Activated CD8-positive, alpha-beta memory T cell treated with anti-CD3 and anti-CD28 coated beads for 1 hour (primary cell): ENCODE measurements at regions not wholly inside any gene's neighbourhood (a gene's known extent, or its start where the extent isn't known, plus 50 kb on each side); places are given as distances from the start of the nearest gene placed in this dataset.

ENCODE experiments used
- DNase-seq, 2 donors: peaks; one replicate each; pipeline ENCODE4 v3.0.0-alpha.2; 2020; ENCODE audit warnings: low read depth in 1 of 2; ENCODE audit errors: extremely low read depth in 1 of 2

DNA sequence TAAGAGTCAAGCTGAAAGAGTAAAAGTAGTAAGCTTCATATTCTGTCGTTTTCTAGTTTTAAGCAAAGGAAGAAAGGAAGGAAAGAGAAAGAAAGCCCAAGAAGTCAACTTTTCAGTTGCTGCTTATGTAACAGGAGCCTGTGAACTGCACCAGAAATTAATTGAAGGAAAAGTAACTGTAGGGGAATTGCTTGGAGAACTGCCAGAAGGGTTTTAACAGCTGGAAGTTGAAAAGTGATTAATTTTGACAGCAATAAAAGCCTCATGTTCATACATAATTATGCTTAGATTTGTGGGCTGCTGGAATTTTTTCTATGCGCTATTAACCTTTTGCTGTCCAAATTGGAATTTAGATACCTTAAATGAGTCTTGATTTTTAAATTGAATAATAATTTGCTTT lies 255.7 kb downstream of the ENC1 start:
- DNase-seq, result no peak

- no peak for DNase-seq
These were observed 257.4 kb downstream of the ENC1 start for GRCh38 chr5:74382987-74383593.

DNA sequence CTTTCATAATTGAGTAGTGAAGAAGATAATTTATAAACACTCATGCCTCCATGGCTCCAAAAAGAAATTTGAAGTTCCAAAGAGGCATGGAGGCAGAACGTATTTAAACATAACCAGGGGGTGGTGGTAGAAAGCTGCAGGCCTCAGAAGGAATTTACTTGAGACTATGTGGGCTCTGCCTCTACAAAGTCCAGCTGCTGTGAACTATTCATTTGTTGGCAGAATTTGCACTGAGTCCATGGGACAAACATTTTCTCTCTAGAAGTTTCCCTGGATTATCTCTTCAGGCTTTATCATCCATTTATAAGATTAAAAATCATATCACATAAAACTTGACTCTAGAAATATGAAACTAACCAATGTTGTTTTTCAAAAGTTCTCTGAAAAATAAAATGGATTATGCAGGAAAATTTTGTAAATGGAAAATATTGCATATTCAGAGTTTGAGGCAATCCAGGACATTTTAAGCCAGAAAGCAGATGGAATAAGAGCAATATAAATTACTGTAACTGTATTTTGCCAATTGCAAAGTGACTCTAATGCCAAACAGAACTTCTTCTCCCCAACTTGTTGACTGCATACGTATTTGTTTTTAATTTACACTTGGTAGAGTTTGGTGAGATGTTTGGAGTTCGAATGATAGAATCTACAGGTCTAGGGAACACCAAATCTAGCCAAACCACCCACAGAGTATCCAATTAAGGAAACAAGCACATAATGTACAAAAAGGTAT lies 258.2 kb downstream of the ENC1 start:
- no peak for DNase-seq

- no peak for DNase-seq
These were observed 260.3 kb downstream of the ENC1 start for GRCh38 chr5:74380193-74380592.

DNA sequence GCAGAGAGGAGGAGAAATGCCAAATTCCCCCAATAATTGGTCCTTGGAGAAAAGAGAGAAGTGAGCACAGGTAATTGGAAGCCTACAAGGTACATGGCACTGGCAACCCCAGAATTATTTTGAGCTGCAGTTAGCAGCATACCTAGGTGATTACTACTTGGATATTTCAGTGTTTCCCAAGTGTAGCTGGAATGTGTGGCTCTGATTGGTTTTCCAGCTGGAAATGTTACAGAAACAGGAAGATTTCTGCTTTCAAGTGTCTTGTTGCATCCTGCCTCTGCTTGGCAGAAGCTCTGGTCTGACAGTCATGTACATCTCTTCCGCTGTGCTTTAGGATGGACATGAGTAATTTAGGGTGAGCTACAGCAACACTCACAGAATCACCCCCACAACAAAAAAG lies 262.1 kb downstream of the ENC1 start:
- no peak for DNase-seq

GRCh38 chr5:74376187-74376586 lies 264.3 kb downstream of the ENC1 start:
- no peak for DNase-seq

GRCh38 chr5:74375271-74375670 lies 265.3 kb downstream of the ENC1 start:
- no peak for DNase-seq

GRCh38 chr5:74374656-74375055 lies 265.9 kb downstream of the ENC1 start:
- no peak for DNase-seq

- no peak for DNase-seq
These were observed 267.5 kb downstream of the ENC1 start for GRCh38 chr5:74373076-74373475.

GRCh38 chr5:74372502-74373064 lies 267.9 kb downstream of the ENC1 start:
- no peak for DNase-seq

- no peak for DNase-seq
These were observed 268.5 kb downstream of the ENC1 start for GRCh38 chr5:74372051-74372450.

- no peak for DNase-seq
These were observed 268.9 kb downstream of the ENC1 start for GRCh38 chr5:74371621-74372020.

DNA sequence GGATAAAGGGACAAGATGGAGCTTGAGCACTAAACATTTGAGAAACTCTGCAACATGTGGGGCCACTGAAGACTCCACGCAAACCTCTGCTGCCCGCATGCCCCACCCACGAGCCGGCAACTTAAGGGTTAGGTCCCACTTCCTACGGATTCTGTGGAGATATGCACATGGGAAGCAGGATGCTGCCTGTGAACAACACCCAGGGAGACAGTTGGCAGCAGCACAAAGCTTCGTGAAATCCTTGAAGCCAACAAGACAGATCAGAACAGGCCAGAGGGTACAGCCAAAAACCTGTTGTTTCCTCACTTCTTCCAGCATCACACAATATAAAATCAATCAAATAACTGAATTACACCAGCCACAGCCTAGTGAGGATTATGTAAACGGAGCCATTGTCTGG lies 270.4 kb downstream of the ENC1 start:
- DNase-seq, result no peak

GRCh38 chr5:74369173-74369572 lies 271.4 kb downstream of the ENC1 start:
- DNase-seq, result no peak

GRCh38 chr5:74367934-74368333 lies 272.6 kb downstream of the ENC1 start:
- DNase-seq, result no peak

GRCh38 chr5:74367241-74367733 lies 273.2 kb downstream of the ENC1 start:
- DNase-seq, result no peak

- DNase-seq, result no peak
These were observed 274.8 kb downstream of the ENC1 start for GRCh38 chr5:74365723-74366122.

DNA sequence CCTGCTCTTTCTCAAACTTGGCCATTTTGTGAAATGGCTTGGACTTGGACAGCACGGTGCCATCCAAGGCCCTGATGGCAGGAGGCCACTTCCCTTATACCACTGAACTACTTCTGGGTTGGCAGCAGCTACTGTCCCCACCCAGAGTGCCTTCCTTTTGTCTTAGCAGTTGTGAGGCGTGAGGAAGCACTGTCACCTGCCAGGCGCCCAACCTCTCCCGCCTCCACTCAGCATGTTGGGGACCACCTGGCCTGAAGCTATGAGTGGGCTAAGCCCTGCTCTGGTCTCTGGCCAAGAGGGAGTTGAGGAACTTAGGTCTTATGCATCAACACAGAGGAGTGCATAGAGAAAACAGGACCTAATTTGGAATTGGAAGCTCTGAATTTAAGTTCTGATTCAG lies 276.0 kb downstream of the ENC1 start:
- DNase-seq, result no peak

DNA sequence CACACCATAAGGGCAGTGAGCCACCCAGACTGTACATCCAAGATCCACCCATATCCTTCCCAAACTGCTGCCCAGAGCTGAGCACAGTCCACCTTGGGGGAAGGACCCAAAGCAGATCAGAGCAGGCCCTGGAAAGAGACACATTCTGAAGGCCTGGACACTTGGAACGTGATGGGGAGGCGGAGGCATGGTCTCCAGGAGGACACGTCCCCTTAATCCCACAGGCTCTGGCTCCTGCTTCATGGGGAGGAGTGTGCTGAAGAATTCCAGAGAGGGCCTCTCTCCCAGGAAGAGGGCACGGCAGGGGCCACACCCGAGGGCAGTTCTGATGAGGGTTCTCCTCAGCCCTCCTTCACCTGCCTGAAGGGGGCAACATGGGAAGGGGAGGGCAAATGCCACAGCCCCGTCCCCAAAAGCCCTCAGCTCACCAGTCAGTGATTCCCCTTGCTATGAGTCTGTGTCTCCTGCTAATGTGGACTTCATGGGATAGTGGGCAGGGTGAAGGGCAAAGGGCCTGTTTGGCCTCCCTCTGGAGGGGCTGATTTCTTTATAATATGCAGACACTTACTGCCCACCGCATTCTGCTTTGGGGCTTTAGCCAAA lies 276.8 kb downstream of the ENC1 start:
- no peak for DNase-seq

DNA sequence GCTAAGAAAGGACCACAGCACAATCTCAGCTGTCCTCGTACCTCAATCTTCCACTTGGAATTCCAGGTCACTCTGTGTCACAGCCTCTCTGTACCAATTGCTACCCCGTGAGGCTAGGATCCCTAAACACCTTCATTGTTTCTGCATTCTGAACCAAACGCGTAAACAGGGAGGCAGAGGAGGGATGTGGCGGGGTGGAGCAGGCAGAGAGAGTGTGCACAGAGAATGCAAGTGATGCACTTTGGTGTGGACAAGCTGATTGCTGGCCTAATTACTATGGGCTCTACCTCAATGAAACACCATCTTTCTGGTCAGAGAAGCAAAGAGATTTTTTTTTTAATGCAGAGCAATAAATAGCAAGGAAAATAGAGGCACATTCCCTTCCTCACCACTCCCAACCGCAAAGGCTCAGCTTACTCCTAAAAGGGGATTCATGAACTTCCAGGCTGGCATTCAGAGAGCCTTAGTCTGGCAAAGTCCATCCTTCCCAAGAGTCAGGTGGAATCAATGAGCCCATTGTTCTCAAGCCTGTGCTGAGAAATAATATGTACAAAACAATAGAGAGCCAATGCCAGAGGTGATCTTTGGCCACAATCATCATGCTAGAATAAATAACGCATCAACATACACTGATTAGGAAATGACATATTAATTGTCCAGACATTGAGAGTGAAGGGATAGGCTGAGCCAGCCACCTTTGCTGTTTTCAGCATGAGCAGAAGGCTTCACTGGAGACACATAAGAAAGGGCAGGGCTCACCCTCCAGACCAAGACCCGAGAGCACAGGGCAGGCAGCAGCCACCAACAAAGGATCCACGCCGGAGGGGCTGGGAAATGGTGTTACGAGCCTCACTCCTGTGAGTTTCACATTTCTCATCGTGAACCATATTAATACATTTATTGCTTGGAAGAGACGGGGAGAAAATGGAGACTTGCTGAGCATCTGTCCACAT lies 278.8 kb downstream of the ENC1 start:
- no peak for DNase-seq
